GM19468 (cell line): ENCODE measurements at regions not wholly inside any gene's neighbourhood (a gene's known extent, or its start where the extent isn't known, plus 50 kb on each side); places are given as distances from the start of the nearest gene placed in this dataset.
A peak's percentile ranks its signal among the peaks of the same experiment; 100 is the strongest.
"Not testable (repeated sequence)": the region's sequence is repeated elsewhere in the genome, so short reads cannot be mapped to it uniquely, and the experiment has no call there.

ENCODE experiments used
- ATAC-seq: cut with Tn5 transposase; IDR thresholded peaks from one replicate; pipeline ENCODE4 v1.9.1; 2021; ENCODE audit warnings: mild to moderate bottlenecking, moderate library complexity, moderate number of reproducible peaks; ENCODE audit not compliant: unreplicated experiment; ENCODE audit errors: extremely low read depth

- no peak for ATAC-seq
Measured at GRCh38 chr12:40431169-40431568, 206.4 kb downstream of the LRRK2 start.

GRCh38 chr12:40435251-40435650 is 210.5 kb downstream of the LRRK2 start:
- no peak for ATAC-seq

- ATAC-seq: no peak
Measured at GRCh38 chr12:40435951-40436350, 211.2 kb downstream of the LRRK2 start.

GRCh38 chr12:40436564-40436963 is 211.8 kb downstream of the LRRK2 start:
- no peak for ATAC-seq

GRCh38 chr12:40439771-40440492 is 215.1 kb downstream of the LRRK2 start:
- no peak for ATAC-seq

GRCh38 chr12:40444174-40444573 is 219.4 kb downstream of the LRRK2 start:
- no peak for ATAC-seq

- ATAC-seq: no peak
Measured at GRCh38 chr12:40446385-40446784, 221.6 kb downstream of the LRRK2 start.

GRCh38 chr12:40448523-40448922 is 223.7 kb downstream of the LRRK2 start:
- not testable (repeated sequence) for ATAC-seq

GRCh38 chr12:40451661-40452060 is 226.9 kb downstream of the LRRK2 start:
- ATAC-seq: no peak

- ATAC-seq: no peak
Measured at GRCh38 chr12:40464121-40464520, 228.1 kb upstream of the CNTN1 start.

GRCh38 chr12:40469736-40470135 is 222.5 kb upstream of the CNTN1 start:
- ATAC-seq: no peak

GRCh38 chr12:40473962-40474361 is 218.3 kb upstream of the CNTN1 start:
- peak; percentile 23 for ATAC-seq

GRCh38 chr12:40474630-40475029 is 217.6 kb upstream of the CNTN1 start:
- ATAC-seq: no peak

GRCh38 chr12:40499856-40500255 is 192.4 kb upstream of the CNTN1 start:
- ATAC-seq: no peak

- peak; percentile 35 for ATAC-seq
Measured at GRCh38 chr12:40502322-40502721, 189.9 kb upstream of the CNTN1 start.

- no peak for ATAC-seq
Measured at GRCh38 chr12:40505327-40505726, 186.9 kb upstream of the CNTN1 start.

- no peak for ATAC-seq
Measured at GRCh38 chr12:40508421-40508820, 183.8 kb upstream of the CNTN1 start.

GRCh38 chr12:40511341-40511740 is 180.9 kb upstream of the CNTN1 start:
- ATAC-seq: no peak

- no peak for ATAC-seq
Measured at GRCh38 chr12:40515041-40515816, 177.0 kb upstream of the CNTN1 start.

GRCh38 chr12:40522837-40523236 is 169.4 kb upstream of the CNTN1 start:
- ATAC-seq: no peak

- no peak for ATAC-seq
Measured at GRCh38 chr12:40525054-40525453, 167.2 kb upstream of the CNTN1 start.

GRCh38 chr12:40534828-40535227 is 157.4 kb upstream of the CNTN1 start:
- no peak for ATAC-seq
